ENCODE measurements at regions not wholly inside any gene's neighbourhood (a gene's known extent, or its start where the extent isn't known, plus 50 kb on each side); places are given as distances from the start of the nearest gene placed in this dataset.

GRCh38 chrX:4627414-4627813, 914.0 kb upstream of the PRKX start:
- no peak overlapping the region for H2AFZ ChIP-seq (replicated peaks; ENCODE audit: low read length, poor library complexity)
- POLR2A ChIA-PET (ENCODE audit: unreplicated experiment): no interaction called here
- H2AK5ac ChIP-seq (ENCODE audit: low read depth, low read length): no peak overlapping the region
- H3K4me3 ChIP-seq (ENCODE audit: insufficient read depth, low read depth, low read length): no peak overlapping the region
- no peak overlapping the region for H2BK120ac ChIP-seq (ENCODE audit: low read depth, low read length)
- no peak overlapping the region for H2BK20ac ChIP-seq (ENCODE audit: low read depth, low read length)
- TF ChIP-seq MAZ (IDR thresholded peaks at IDR 0.05; ENCODE audit: borderline replicate concordance, low read depth, low read length) (no peak), FOS (IDR thresholded peaks at IDR 0.05; ENCODE audit: low read depth, low read length) (no peak), POLR2A (IDR thresholded peaks at IDR 0.05; ENCODE audit: low read depth, low read length) (no peak), CEBPB (IDR thresholded peaks at IDR 0.05; ENCODE audit: low read depth, low read length) (no peak), NFE2L2 (IDR thresholded peaks at IDR 0.05; ENCODE audit: low read depth, low read length) (no peak), BHLHE40 (IDR thresholded peaks at IDR 0.05; ENCODE audit: low read depth, low read length) (no peak), MAFK (IDR thresholded peaks at IDR 0.05; ENCODE audit: low read depth, low read length) (no peak), ELK1 (IDR thresholded peaks at IDR 0.05; ENCODE audit: borderline replicate concordance, low read depth, low read length) (no peak)
- TF ChIP-seq, protein P1, sequence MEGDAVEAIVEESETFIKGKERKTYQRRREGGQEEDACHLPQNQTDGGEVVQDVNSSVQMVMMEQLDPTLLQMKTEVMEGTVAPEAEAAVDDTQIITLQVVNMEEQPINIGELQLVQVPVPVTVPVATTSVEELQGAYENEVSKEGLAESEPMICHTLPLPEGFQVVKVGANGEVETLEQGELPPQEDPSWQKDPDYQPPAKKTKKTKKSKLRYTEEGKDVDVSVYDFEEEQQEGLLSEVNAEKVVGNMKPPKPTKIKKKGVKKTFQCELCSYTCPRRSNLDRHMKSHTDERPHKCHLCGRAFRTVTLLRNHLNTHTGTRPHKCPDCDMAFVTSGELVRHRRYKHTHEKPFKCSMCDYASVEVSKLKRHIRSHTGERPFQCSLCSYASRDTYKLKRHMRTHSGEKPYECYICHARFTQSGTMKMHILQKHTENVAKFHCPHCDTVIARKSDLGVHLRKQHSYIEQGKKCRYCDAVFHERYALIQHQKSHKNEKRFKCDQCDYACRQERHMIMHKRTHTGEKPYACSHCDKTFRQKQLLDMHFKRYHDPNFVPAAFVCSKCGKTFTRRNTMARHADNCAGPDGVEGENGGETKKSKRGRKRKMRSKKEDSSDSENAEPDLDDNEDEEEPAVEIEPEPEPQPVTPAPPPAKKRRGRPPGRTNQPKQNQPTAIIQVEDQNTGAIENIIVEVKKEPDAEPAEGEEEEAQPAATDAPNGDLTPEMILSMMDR (conservative IDR thresholded peaks at IDR 0.05; ENCODE audit: low read depth, low read length): no peak
- no TSS peak for BruUV-seq (replicated peaks)
- dilution Hi-C loops (cut with HindIII; ENCODE audit: low sequenced_read_pairs, unreplicated experiment): no loop called here
- H3K27me3 ChIP-seq (ENCODE audit: control insufficient read depth, insufficient read depth, low read length): no peaks in the 10 kb centered on the region
- H3K4me2 ChIP-seq (ENCODE audit: low read depth, low read length): no peak overlapping the region
- no peak overlapping the region for H3K27ac ChIP-seq (ENCODE audit: insufficient read depth, low read length)
- CTCF ChIA-PET: no interaction called here
- no peaks in the 10 kb centered on the region for H3K9me1 ChIP-seq (ENCODE audit: insufficient read depth, low read length)
- no peak overlapping the region for H4K5ac ChIP-seq (ENCODE audit: low read depth, low read length)
- no peak overlapping the region for H2BK5ac ChIP-seq (ENCODE audit: low read depth, low read length, poor library complexity, severe bottlenecking)
- no peaks in the 10 kb centered on the region for H3K36me3 ChIP-seq (ENCODE audit: control insufficient read depth, insufficient read depth, low read length)
- no CpG with 5 or more reads among the region's 1 CpG for WGBS, 2 experiments (ENCODE audit: extremely low coverage in 2 of 2, insufficient read length in 1 of 2)
- H4K20me1 ChIP-seq (ENCODE audit: insufficient read depth, low read length): no peaks in the 10 kb centered on the region
- H4K91ac ChIP-seq (ENCODE audit: insufficient read depth, low read depth, low read length): no peak overlapping the region
- H3K9ac ChIP-seq (ENCODE audit: low read depth, low read length): no peak overlapping the region
- H2AK9ac ChIP-seq (replicated peaks; ENCODE audit: low read depth, low read length, poor library complexity): no peak overlapping the region
- no peak overlapping the region for H4K8ac ChIP-seq (ENCODE audit: low read depth in 2 of 2, low read length in 2 of 2)
- intact Hi-C loops (cut with micrococcal nuclease): no loop called here
- DNase-seq (no peak), ATAC-seq (ENCODE audit: low read depth) (no peak)
- H3K23ac ChIP-seq (ENCODE audit: low read depth, low read length): no peak overlapping the region
- H3K14ac ChIP-seq (replicated peaks; ENCODE audit: low read depth, low read length): no peak overlapping the region
- H3K9me3 ChIP-seq (ENCODE audit: control insufficient read depth, insufficient read depth, low read length): peaks cover 3% of the 10 kb centered on the region; the same call in 1 of the 2 replicates
- H2BK15ac ChIP-seq (ENCODE audit: low read depth, low read length): no peak overlapping the region
- H3K4ac ChIP-seq (ENCODE audit: low read depth, low read length): no peak overlapping the region
- H3K56ac ChIP-seq (ENCODE audit: extremely low read depth, insufficient read depth, low read length): no peak overlapping the region
- in situ Hi-C loops (cut with MboI; ENCODE audit: low sequenced_read_pairs): no loop called here
- H3K79me1 ChIP-seq (ENCODE audit: low read depth in 1 of 2, low read length in 2 of 2): no peaks in the 10 kb centered on the region
- no peak overlapping the region for H3K18ac ChIP-seq (ENCODE audit: low read depth, low read length)
- H3K4me1 ChIP-seq (ENCODE audit: control insufficient read depth, insufficient read depth, low read length): no peaks in the 10 kb centered on the region

Measured in IMR-90 (cell line).